OCI-M2 (cell line): ENCODE measurements at regions not wholly inside any gene's neighbourhood (a gene's known extent, or its start where the extent isn't known, plus 50 kb on each side); places are given as distances from the start of the nearest gene placed in this dataset.

ENCODE experiments used
- DNase-seq: peaks from one replicate; lab custom pipeline; 2025; ENCODE audit not compliant: unreplicated experiment; lab: John Stamatoyannopoulos, UW

- DNase-seq: no peak
Measured at GRCh38 chr3:161987933-161988332, 491.3 kb downstream of the OTOL1 start.

GRCh38 chr3:161989012-161989411 is 492.4 kb downstream of the OTOL1 start:
- DNase-seq: no peak

GRCh38 chr3:161990036-161990435 is 493.4 kb downstream of the OTOL1 start:
- no peak for DNase-seq

- no peak for DNase-seq
Measured at GRCh38 chr3:161991901-161992540, 495.4 kb downstream of the OTOL1 start.

GRCh38 chr3:161999846-162000245 is 503.2 kb downstream of the OTOL1 start:
- no peak for DNase-seq

- DNase-seq: no peak
Measured at GRCh38 chr3:162007722-162008121, 511.1 kb downstream of the OTOL1 start.

GRCh38 chr3:162012633-162013032 is 516.0 kb downstream of the OTOL1 start:
- DNase-seq: no peak

GRCh38 chr3:162014284-162014683 is 517.7 kb downstream of the OTOL1 start:
- DNase-seq: no peak

GRCh38 chr3:162015856-162016255 is 519.2 kb downstream of the OTOL1 start:
- DNase-seq: no peak

- no peak for DNase-seq
Measured at GRCh38 chr3:162019817-162020216, 523.2 kb downstream of the OTOL1 start.

GRCh38 chr3:162021206-162021605 is 524.6 kb downstream of the OTOL1 start:
- DNase-seq: no peak

- no peak for DNase-seq
Measured at GRCh38 chr3:162022911-162023310, 526.3 kb downstream of the OTOL1 start.

GRCh38 chr3:162029736-162030135 is 533.1 kb downstream of the OTOL1 start:
- no peak for DNase-seq

GRCh38 chr3:162034368-162034767 is 537.8 kb downstream of the OTOL1 start:
- no peak for DNase-seq

GRCh38 chr3:162041622-162042021 is 545.0 kb downstream of the OTOL1 start:
- DNase-seq: no peak

GRCh38 chr3:162052636-162053035 is 556.0 kb downstream of the OTOL1 start:
- no peak for DNase-seq

GRCh38 chr3:162072656-162073164 is 576.1 kb downstream of the OTOL1 start:
- DNase-seq: no peak

GRCh38 chr3:162073422-162073975 is 576.9 kb downstream of the OTOL1 start:
- DNase-seq: no peak

GRCh38 chr3:162077108-162077507 is 580.5 kb downstream of the OTOL1 start:
- DNase-seq: no peak

- DNase-seq: no peak
Measured at GRCh38 chr3:162082516-162082915, 585.9 kb downstream of the OTOL1 start.

GRCh38 chr3:162087361-162087760 is 590.8 kb downstream of the OTOL1 start:
- DNase-seq: no peak

- DNase-seq: no peak
Measured at GRCh38 chr3:162092751-162093150, 596.1 kb downstream of the OTOL1 start.

GRCh38 chr3:162094301-162094700 is 597.7 kb downstream of the OTOL1 start:
- DNase-seq: no peak
